GM12864 (cell line): ENCODE measurements at regions not wholly inside any gene's neighbourhood (a gene's known extent, or its start where the extent isn't known, plus 50 kb on each side); places are given as distances from the start of the nearest gene placed in this dataset.

Experiments
- DNase-seq: peaks from one replicate; pipeline ENCODE4 v3.0.0-alpha.2; 2011; ENCODE audit warnings: low read depth
- H3K4me3 ChIP-seq: 2 replicates; pipeline ENCODE4 v1.5.1; 2011; ENCODE audit warnings: mild to moderate bottlenecking, low read depth, low read length, control low read depth
- TF ChIP-seq, protein P1 (sequence below): IDR thresholded peaks from 2 replicates; pipeline ENCODE4 v1.5.1; 2011; ENCODE audit warnings: low read depth, mild to moderate bottlenecking, moderate library complexity, low read length, control low read depth, inconsistent platforms; ENCODE audit errors: missing control alignments

DNA sequence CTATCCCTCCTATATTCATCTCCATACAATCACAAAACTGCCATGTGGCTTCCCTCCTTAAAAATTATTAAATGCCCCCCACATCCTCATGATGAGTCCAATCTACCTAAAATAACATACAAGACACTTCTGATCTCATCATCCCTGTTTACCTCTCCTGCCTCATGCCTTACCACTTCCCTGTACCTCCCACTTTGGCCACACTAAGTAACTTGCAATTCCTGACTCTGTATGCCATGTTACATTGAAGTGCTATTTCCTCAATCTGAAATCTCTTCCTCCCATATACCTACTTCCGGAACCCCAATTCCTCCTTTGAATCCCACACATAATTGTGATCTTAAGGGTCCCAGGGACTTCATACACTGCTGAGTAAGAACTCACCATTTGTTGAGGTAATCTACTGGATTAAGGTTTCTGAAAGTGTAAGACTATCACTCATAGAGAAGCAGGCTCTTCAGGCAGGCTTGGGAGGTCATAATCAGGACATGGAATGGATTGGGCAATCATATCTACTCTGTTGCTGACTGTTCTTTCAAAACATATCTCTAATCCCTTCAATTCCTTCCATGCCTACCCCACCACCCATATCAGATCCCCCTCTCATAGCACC lies 117.6 kb upstream of the PLEKHG7 start:
- DNase-seq, result no peak
- TF ChIP-seq, protein P1, sequence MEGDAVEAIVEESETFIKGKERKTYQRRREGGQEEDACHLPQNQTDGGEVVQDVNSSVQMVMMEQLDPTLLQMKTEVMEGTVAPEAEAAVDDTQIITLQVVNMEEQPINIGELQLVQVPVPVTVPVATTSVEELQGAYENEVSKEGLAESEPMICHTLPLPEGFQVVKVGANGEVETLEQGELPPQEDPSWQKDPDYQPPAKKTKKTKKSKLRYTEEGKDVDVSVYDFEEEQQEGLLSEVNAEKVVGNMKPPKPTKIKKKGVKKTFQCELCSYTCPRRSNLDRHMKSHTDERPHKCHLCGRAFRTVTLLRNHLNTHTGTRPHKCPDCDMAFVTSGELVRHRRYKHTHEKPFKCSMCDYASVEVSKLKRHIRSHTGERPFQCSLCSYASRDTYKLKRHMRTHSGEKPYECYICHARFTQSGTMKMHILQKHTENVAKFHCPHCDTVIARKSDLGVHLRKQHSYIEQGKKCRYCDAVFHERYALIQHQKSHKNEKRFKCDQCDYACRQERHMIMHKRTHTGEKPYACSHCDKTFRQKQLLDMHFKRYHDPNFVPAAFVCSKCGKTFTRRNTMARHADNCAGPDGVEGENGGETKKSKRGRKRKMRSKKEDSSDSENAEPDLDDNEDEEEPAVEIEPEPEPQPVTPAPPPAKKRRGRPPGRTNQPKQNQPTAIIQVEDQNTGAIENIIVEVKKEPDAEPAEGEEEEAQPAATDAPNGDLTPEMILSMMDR, result no peak

DNA sequence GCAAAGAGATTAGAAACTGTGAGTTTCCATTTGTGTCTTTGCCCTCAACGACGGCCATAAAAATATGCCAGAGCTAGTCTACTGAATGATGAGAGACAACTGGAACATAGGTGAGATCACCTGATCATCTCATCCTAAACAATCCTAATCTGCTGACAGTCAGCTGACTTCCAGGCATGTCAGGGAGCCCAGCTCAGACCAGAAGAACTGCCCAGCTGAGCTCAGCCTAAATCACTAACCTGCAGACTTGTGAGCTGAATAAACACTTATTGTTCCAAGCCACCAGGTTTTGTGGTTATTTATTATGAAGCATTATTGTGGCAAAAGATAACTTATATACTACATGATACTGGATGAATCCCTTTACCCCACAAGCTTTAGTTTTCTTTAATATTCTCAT lies 118.9 kb upstream of the PLEKHG7 start:
- TF ChIP-seq, protein P1, result no peak
- H3K4me3 ChIP-seq, result no peak overlapping the region
- no peak for DNase-seq

More for the DNA sequence above, 117.6 kb upstream of the PLEKHG7 start:
- no peak overlapping the region for H3K4me3 ChIP-seq

DNA sequence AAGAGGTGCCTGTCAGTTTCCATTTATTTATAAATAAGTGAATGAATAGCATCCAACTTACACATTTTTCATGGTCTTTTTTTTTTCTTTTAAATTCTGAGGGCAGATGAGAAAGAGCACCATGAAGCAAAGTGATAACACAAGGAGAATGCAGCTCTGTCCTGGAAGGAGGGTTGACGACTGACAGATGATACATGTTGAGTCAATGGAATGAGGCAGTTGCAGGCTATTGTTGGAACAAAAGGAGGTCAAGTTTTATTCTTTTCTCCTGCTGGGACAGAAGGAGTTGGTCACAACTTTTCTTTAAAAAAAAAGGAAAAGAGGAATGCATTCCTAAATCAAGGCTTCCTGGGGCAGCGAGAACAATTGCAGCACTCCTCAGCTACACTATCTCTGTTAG lies 119.9 kb upstream of the PLEKHG7 start:
- DNase-seq, result no peak
- H3K4me3 ChIP-seq, result no peak overlapping the region
- TF ChIP-seq, protein P1, result no peak

DNA sequence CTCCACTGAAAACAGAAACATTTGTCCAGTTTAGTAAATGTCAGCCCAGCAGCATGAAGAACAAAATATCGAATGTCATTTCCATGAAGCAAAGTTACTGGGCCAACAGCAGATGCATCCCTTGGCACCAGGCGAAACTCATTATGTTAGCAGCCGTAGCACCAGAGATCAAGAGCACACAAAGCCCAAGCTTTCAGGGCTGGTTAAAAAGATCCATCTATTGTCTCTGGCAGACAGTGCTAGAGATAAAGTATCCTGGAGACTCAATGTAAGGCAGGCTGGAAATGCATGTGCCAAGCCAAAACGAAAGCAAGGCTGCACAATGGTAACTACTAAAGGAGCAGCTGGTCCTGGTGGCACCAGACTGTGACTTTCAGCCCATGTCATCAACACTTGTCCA lies 120.3 kb upstream of the PLEKHG7 start:
- TF ChIP-seq, protein P1, result no peak

DNA sequence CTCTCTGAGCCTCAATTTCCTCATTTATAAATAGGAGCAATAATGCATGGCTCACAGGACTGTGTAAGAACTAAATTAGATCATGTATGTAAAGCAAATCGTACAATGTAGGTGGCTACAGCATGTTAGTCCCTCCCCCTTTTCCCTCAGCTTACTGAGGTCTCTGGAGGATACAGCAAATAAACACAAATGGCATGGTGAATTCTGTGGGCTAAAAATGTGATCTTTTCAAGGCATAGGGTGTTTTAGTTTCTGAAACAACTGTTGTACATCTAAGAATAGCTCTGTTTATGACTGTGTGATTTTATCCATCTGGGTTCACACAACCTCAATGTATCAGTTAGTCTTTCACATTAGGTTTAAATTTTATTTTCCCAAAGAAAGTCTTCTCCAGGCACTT lies 121.2 kb upstream of the PLEKHG7 start:
- TF ChIP-seq, protein P1, result no peak
- H3K4me3 ChIP-seq, result no peak overlapping the region
- DNase-seq, result no peak

More for the DNA sequence above, 120.3 kb upstream of the PLEKHG7 start:
- DNase-seq, result no peak
- no peak overlapping the region for H3K4me3 ChIP-seq

DNA sequence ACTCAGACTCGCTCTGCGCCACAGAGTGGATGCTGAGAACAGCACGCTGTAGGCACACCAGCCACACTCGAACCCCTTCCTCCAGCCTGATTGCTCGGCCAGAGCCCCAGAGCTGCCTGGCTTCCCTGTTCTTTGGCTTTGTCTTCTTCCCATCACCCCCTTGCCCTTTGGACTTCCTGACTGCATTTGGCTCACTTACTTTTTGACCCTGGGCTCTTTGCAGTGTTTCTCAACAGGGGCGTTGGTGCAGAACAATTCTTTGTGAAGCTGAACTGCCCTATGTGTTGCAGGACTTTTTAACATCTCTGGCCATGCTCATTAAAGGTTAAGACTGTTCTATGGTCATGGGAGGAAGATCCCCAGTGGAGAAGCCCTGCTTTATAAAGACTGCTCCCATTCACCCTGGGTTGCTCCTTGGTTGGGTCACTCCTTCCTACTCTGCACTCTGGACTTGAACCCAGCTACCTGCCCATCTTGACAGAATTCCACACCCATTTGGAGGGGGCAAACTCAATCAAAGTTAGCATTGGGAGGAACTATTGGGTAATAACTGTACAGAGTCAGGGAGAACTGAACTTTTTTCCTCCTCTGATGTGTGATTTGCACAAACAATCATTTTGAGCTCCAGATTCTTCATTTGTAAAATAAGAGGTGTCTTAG lies 127.7 kb upstream of the PLEKHG7 start:
- no peak for DNase-seq
- H3K4me3 ChIP-seq, result no peak overlapping the region
- TF ChIP-seq, protein P1, result no peak
